ENCODE measurements at regions not wholly inside any gene's neighbourhood (a gene's known extent, or its start where the extent isn't known, plus 50 kb on each side); places are given as distances from the start of the nearest gene placed in this dataset.

- H4K8ac ChIP-seq (ENCODE audit: extremely low read depth, insufficient read depth, low read length) = no peak overlapping the region
- H4K20me1 ChIP-seq (replicated peaks in 1 of 2; ENCODE audit: control insufficient read depth in 1 of 2, insufficient read depth in 2 of 2, low read length in 2 of 2) = no peaks in the 10 kb centered on the region
- WGBS, 2 experiments (ENCODE audit: extremely low coverage in 1 of 2, insufficient coverage in 1 of 2, insufficient read length in 1 of 2, insufficient replicate concordance in 2 of 2, low coverage in 1 of 2, low lambda C conversion rate in 2 of 2, missing lambda C conversion rate in 1 of 2) = 89% methylated on average over 15 of the region's 15 CpGs; no CpG with 5 or more reads in 1 of the 2 experiments
- H3K79me2 ChIP-seq (ENCODE audit: control insufficient read depth in 1 of 2, insufficient read depth in 2 of 2, low read length in 2 of 2) = no peaks in the 10 kb centered on the region
- no peak overlapping the region for H4K5ac ChIP-seq (ENCODE audit: insufficient read length, low read depth, low read length)
- H3K79me1 ChIP-seq (ENCODE audit: low read depth, low read length) = no peaks in the 10 kb centered on the region; the same call in 1 of the 2 replicates
- no peak for DNase-seq (ENCODE audit: low read depth in 1 of 2, low spot score in 2 of 2)
- no peak for FAIRE-seq
- no peak overlapping the region for H3K14ac ChIP-seq (ENCODE audit: insufficient read length)
- H3K9me3 ChIP-seq (ENCODE audit: insufficient read depth in 2 of 2, low read depth in 1 of 2, low read length in 1 of 2) = no peaks in the 10 kb centered on the region
- H3K27ac ChIP-seq (ENCODE audit: low read depth, low read length) = no peak overlapping the region
- H2BK20ac ChIP-seq (ENCODE audit: low read length) = no peak overlapping the region
- H3K9ac ChIP-seq (replicated peaks in 1 of 4; ENCODE audit: extremely low read depth in 1 of 4, low read depth in 3 of 4, low read length in 3 of 4) = no peak overlapping the region
- POLR2A ChIA-PET (ENCODE audit: partially characterized antibody) = interaction anchor here (1.2 kb wide), 1 partner anchor 76 kb away, joined by 4 read pairs; no protein-coding TSS in a partner anchor
- H3K4me3 ChIP-seq (ENCODE audit: extremely low read depth in 1 of 4, insufficient read depth in 2 of 4, low read depth in 3 of 4, low read length in 4 of 4) = no peak overlapping the region
- peaks cover 0 to 4% (median 2%) of the 10 kb centered on the region in 4 experiments; a peak in 1 of 7 replicates for H3K27me3 ChIP-seq (replicated peaks in 1 of 4; ENCODE audit: control insufficient read depth in 3 of 4, extremely low read depth in 1 of 4, insufficient read depth in 3 of 4, low read length in 3 of 4)
- H3K36me3 ChIP-seq (ENCODE audit: control insufficient read depth in 2 of 4, insufficient read depth in 4 of 4, low read length in 3 of 4) = no peaks in the 10 kb centered on the region
- H2BK5ac ChIP-seq (ENCODE audit: low read depth, low read length) = peak overlapping the region; percentile 41; the same call in 1 of the 2 replicates
- no peak overlapping the region for H2AK5ac ChIP-seq (ENCODE audit: low read depth, low read length)
- no peak overlapping the region for H3K56ac ChIP-seq (replicated peaks; ENCODE audit: insufficient read length, low read depth, low read length)
- no peak overlapping the region; the same call in 1 of the 2 replicates for H3K18ac ChIP-seq (ENCODE audit: extremely low read depth, low read length)
- no peak overlapping the region for H4K91ac ChIP-seq (replicated peaks; ENCODE audit: insufficient read length, low read length)
- H2BK15ac ChIP-seq (ENCODE audit: low read length) = no peak overlapping the region
- H3K4me1 ChIP-seq (replicated peaks in 1 of 4; ENCODE audit: control insufficient read depth in 3 of 4, insufficient read depth in 4 of 4, low read length in 3 of 4) = peaks cover 14 to 23% (median 16%) of the 10 kb centered on the region in 4 experiments
- no peak overlapping the region for H2BK120ac ChIP-seq (replicated peaks; ENCODE audit: low read depth, low read length)
- no peak overlapping the region for H3K4ac ChIP-seq (replicated peaks; ENCODE audit: insufficient read length, low read depth, low read length)
- no peak overlapping the region for H2AFZ ChIP-seq (ENCODE audit: low read length)
- H2BK12ac ChIP-seq (ENCODE audit: low read depth, low read length) = no peak overlapping the region
- H3K23ac ChIP-seq (ENCODE audit: insufficient read length) = no peak overlapping the region
- CTCF ChIA-PET (ENCODE audit: partially characterized antibody) = interaction anchor here (0.9 to 15.6 kb wide), 5 partner anchors 11 to 175 kb away, joined by 3 to 120 read pairs (median 3); no protein-coding TSS in a partner anchor
- no peak overlapping the region for H3K4me2 ChIP-seq (ENCODE audit: insufficient read depth in 1 of 2, low read depth in 2 of 2, low read length in 2 of 2)
- H3K23me2 ChIP-seq (ENCODE audit: low read depth, low read length) = 0 out of 2 replicates have a peak, but pooled peaks cover 3% of the 10 kb centered on the region
- TF ChIP-seq TEAD4 (IDR thresholded peaks at IDR 0.05; ENCODE audit: low read depth, low read length) = no peak
- no peak for TF ChIP-seq EGR1 (IDR thresholded peaks at IDR 0.05; ENCODE audit: borderline replicate concordance, low read depth, low read length)
- TF ChIP-seq YY1 (IDR thresholded peaks at IDR 0.05; ENCODE audit: low read depth, low read length) = no peak
- TF ChIP-seq RNF2 (IDR thresholded peaks at IDR 0.05; ENCODE audit: borderline replicate concordance, low read depth, low read length, missing control alignments, poor library complexity, severe bottlenecking) = no peak
- TF ChIP-seq BCL11A (IDR thresholded peaks at IDR 0.05; ENCODE audit: low read depth in 2 of 2, low read length in 2 of 2) = no peak
- peak; percentile 51; the same call in 1 of the 2 replicates for TF ChIP-seq KDM1A (IDR thresholded peaks at IDR 0.05; ENCODE audit: borderline replicate concordance, low read length)
- no peak for TF ChIP-seq RFX5 (IDR thresholded peaks at IDR 0.05; ENCODE audit: borderline replicate concordance, low read depth, low read length)
Measured at GRCh38 chr2:16015210-16015902, 75.0 kb downstream of the MYCN start.

All from H1 (cell line).